CD4-positive, alpha-beta T cell (primary cell): ENCODE measurements at regions not wholly inside any gene's neighbourhood (a gene's known extent, or its start where the extent isn't known, plus 50 kb on each side); places are given as distances from the start of the nearest gene placed in this dataset.

Experiments
- ATAC-seq: fragments of 200-7000 bp; cut with Tn5 transposase; one replicate; pipeline ENCODE4 v1.10.0; 2022; ENCODE audit warnings: mild to moderate bottlenecking; ENCODE audit not compliant: poor library complexity
- CTCF ChIA-PET: fragments of 350-600 bp; sonication (Branson Sonifier 250); formaldehyde crosslinking; loops from one replicate; lab custom pipeline; 2021; ENCODE audit warnings: antibody characterized with exemption, inconsistent platforms; lab: Charles Lee
- POLR2A ChIA-PET: fragments of 350-600 bp; sonication (Branson Sonifier 250); formaldehyde crosslinking; loops from one replicate; lab custom pipeline; 2021; ENCODE audit warnings: antibody characterized with exemption, inconsistent platforms; lab: Charles Lee
- DNase-seq, 14 experiments: peaks; one replicate each; pipeline ENCODE4 v3.0.0-alpha.2; 2013 to 2020; ENCODE audit warnings: mixed read lengths in 2 of 14
- H3K27ac ChIP-seq, 2 donors: one replicate each; pipeline versions ENCODE4 v1.5.1 to v1.7.0; 2013; ENCODE audit warnings: low read length in 2 of 2, low read depth in 1 of 2, mild to moderate bottlenecking in 1 of 2
- H3K27me3 ChIP-seq, 2 experiments: 1 replicate in 1 of 2; 2 replicates in 1 of 2; pipeline versions ENCODE4 v1.6.1 to v1.7.0; 2013; ENCODE audit warnings: low read length in 2 of 2, control low read depth in 1 of 2, mild to moderate bottlenecking in 1 of 2, moderate library complexity in 1 of 2; ENCODE audit not compliant: insufficient read depth in 2 of 2, control insufficient read depth in 1 of 2
- H3K36me3 ChIP-seq: one replicate; pipeline ENCODE4 v1.6.1; 2013; ENCODE audit warnings: low read length, control low read depth; ENCODE audit not compliant: insufficient read depth
- H3K4me1 ChIP-seq: one replicate; pipeline ENCODE4 v1.6.1; 2013; ENCODE audit warnings: low read length, control low read depth; ENCODE audit not compliant: insufficient read depth
- H3K4me3 ChIP-seq: one replicate; pipeline ENCODE4 v1.5.1; 2013; ENCODE audit warnings: mild to moderate bottlenecking, low read length, moderate library complexity
- H3K9me3 ChIP-seq, 2 experiments: 1 replicate in 1 of 2; 2 replicates in 1 of 2; pipeline versions ENCODE4 v1.6.1 to v1.7.0; 2013; ENCODE audit warnings: low read length in 2 of 2, mild to moderate bottlenecking in 2 of 2, control low read depth in 1 of 2, moderate library complexity in 1 of 2; ENCODE audit not compliant: control insufficient read depth in 1 of 2, insufficient read depth in 1 of 2
- H3K27ac Mint-ChIP-seq: one replicate; pipeline ENCODE4 v1.8.0; 2020; ENCODE audit warnings: mixed read lengths
- H3K27me3 Mint-ChIP-seq: one replicate; pipeline ENCODE4 v1.8.0; 2021; ENCODE audit warnings: mixed read lengths
- H3K36me3 Mint-ChIP-seq: one replicate; pipeline ENCODE4 v1.8.0; 2021; ENCODE audit warnings: low read depth, mixed read lengths
- H3K4me1 Mint-ChIP-seq: one replicate; pipeline ENCODE4 v1.8.0; 2021; ENCODE audit warnings: low read depth, mixed read lengths
- H3K4me3 Mint-ChIP-seq: one replicate; pipeline ENCODE4 v1.8.0; 2020; ENCODE audit warnings: mild to moderate bottlenecking, mixed read lengths
- H3K9me3 Mint-ChIP-seq: one replicate; pipeline ENCODE4 v1.8.0; 2020; ENCODE audit warnings: mixed read lengths
- CTCF ChIP-seq: fragments of 200-600 bp; IDR thresholded peaks from one replicate; pipeline ENCODE4 v1.8.0; 2022; ENCODE audit warnings: antibody characterized with exemption, mild to moderate bottlenecking
- intact Hi-C, 2 experiments: fragments of 100-400 bp; cut with DNase I in 1 of 2; cut with micrococcal nuclease in 1 of 2; formaldehyde crosslinking; loops; one replicate each; pipeline versions ENCODE4 v1.15.1 to v1.9.0; 2023 to 2025; cut with DNase I, micrococcal nuclease

DNA sequence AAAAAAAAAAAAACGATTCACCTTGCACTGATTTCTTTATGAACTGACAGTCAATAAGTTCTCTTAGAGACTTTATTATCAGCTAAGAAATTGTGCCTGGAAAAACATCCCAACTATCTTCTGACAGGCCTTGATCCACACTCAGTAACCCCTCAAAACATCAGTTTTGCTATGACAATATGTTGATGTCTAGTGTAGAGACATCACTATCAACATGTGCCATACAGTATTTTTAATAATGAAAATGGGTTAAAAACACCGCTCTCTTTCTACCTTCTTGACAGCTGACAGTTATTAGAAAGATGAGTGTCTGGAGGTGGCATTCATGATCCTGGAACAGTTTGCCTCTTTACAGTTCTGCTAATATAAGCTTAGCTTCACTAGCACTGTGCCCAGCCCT is 175.8 kb upstream of the TMEM229A start:
- ATAC-seq: no peak
- CTCF ChIA-PET: no interaction called here

DNA sequence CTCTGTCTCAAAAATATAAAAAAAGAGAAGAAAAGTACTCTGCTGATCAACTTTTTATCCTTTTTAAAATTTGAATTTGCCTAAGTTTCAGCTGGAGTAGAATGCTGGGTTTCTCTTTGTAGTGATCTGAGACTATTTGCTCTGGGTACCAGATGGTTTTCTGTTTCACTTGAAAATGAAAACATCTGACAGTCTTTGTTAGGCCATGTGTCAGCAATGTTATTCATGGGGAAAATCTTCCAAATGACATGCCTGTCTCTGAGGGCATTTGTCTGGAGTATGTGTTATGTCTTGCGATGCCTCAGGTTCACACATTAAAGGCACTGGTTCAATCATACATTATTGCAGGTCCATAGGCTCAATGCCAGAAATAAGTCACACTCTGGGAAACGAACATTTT is 175.3 kb upstream of the TMEM229A start:
- H3K27ac Mint-ChIP-seq: no peak overlapping the region
- ChIA-PET CTCF (no interaction called here), POLR2A (no interaction called here)
- intact Hi-C loops: no loop called here
- Histone ChIP-seq H3K27ac (no peak overlapping the region), H3K4me1 (no peaks in the 10 kb centered on the region), H3K9me3 (no peaks in the 10 kb centered on the region), H3K27me3 (no peaks in the 10 kb centered on the region), H3K4me3 (no peak overlapping the region), H3K36me3 (no peaks in the 10 kb centered on the region)
- no peak for TF ChIP-seq CTCF
- H3K36me3 Mint-ChIP-seq: no peaks in the 10 kb centered on the region
- peaks cover 9% of the 10 kb centered on the region for H3K9me3 Mint-ChIP-seq
- no peaks in the 10 kb centered on the region for H3K27me3 Mint-ChIP-seq
- no peak for DNase-seq
- no peak for ATAC-seq
- H3K4me3 Mint-ChIP-seq: no peak overlapping the region
- H3K4me1 Mint-ChIP-seq: no peaks in the 10 kb centered on the region

More for the DNA sequence above, 175.8 kb upstream of the TMEM229A start:
- Mint-ChIP-seq H3K4me1 (no peaks in the 10 kb centered on the region), H3K9me3 (peaks cover 9% of the 10 kb centered on the region), H3K27ac (no peak overlapping the region), H3K36me3 (no peaks in the 10 kb centered on the region), H3K4me3 (no peak overlapping the region), H3K27me3 (no peaks in the 10 kb centered on the region)
- Histone ChIP-seq H3K27me3 (no peaks in the 10 kb centered on the region), H3K27ac (no peak overlapping the region), H3K4me3 (no peak overlapping the region), H3K36me3 (no peaks in the 10 kb centered on the region), H3K9me3 (no peaks in the 10 kb centered on the region), H3K4me1 (no peaks in the 10 kb centered on the region)
- no peak for DNase-seq
- no peak for TF ChIP-seq CTCF
- intact Hi-C loops: no loop called here
- POLR2A ChIA-PET: no interaction called here

DNA sequence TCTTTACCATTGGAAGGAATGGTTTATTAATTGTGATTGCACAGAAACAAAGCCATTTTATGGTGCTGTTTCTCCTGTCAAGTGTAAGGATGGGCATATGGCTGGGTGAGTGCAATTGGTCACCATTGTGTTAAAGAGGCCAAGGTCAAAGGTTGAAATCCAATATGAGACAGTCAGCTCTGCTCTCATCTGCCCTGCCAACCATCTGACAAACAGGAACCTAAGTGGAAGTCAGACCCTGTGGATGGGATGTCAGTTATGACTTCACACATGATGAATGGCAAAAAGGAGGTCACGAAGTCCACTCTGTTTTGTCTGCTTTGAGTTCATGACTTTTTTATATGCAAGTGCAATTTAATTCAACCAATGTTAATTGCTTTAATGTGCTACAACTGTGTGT is 172.7 kb upstream of the TMEM229A start:
- H3K9me3 Mint-ChIP-seq: peaks cover 3% of the 10 kb centered on the region
- no peak overlapping the region for H3K27ac Mint-ChIP-seq
- H3K27me3 Mint-ChIP-seq: no peaks in the 10 kb centered on the region
- H3K4me1 Mint-ChIP-seq: no peaks in the 10 kb centered on the region
- intact Hi-C loops: no loop called here
- Histone ChIP-seq H3K27ac (no peak overlapping the region), H3K4me1 (no peaks in the 10 kb centered on the region), H3K36me3 (no peaks in the 10 kb centered on the region), H3K9me3 (no peaks in the 10 kb centered on the region), H3K27me3 (no peaks in the 10 kb centered on the region), H3K4me3 (no peak overlapping the region)
- TF ChIP-seq CTCF: no peak
- ChIA-PET CTCF (no interaction called here), POLR2A (no interaction called here)
- no peaks in the 10 kb centered on the region for H3K36me3 Mint-ChIP-seq
- ATAC-seq (no peak), DNase-seq (no peak)
- H3K4me3 Mint-ChIP-seq: no peak overlapping the region
